Activated naive CD8-positive, alpha-beta T cell treated with anti-CD3 and anti-CD28 coated beads, Interleukin-2, amount 10 ng/mL, durations not matched to agents 7 days and 5 days (primary cell): ENCODE measurements at regions not wholly inside any gene's neighbourhood (a gene's known extent, or its start where the extent isn't known, plus 50 kb on each side); places are given as distances from the start of the nearest gene placed in this dataset.
"Not testable (repeated sequence)": the region's sequence is repeated elsewhere in the genome, so short reads cannot be mapped to it uniquely, and the experiment has no call there.

Experiments used
- ATAC-seq: fragments of 150-1000 bp; cut with Tn5 transposase; one replicate; pipeline ENCODE4 v1.10.0; 2021; ENCODE audit warnings: low read depth, moderate library complexity
- POLR2A ChIA-PET: fragments of 350-600 bp; sonication (Branson Sonifier 250); formaldehyde crosslinking; loops from one replicate; lab custom pipeline; 2021; ENCODE audit warnings: antibody characterized with exemption; lab: Charles Lee
- DNase-seq: peaks from one replicate; pipeline ENCODE4 v3.0.0; 2021
- H3K27ac Mint-ChIP-seq: one replicate; pipeline ENCODE4 v1.8.0; 2022; ENCODE audit warnings: mild to moderate bottlenecking, mixed read lengths
- H3K27me3 Mint-ChIP-seq: one replicate; pipeline ENCODE4 v1.8.0; 2022; ENCODE audit warnings: mild to moderate bottlenecking, moderate library complexity, mixed read lengths
- H3K36me3 Mint-ChIP-seq: one replicate; pipeline ENCODE4 v1.8.0; 2021; ENCODE audit warnings: mild to moderate bottlenecking, mixed read lengths
- H3K4me1 Mint-ChIP-seq: one replicate; pipeline ENCODE4 v1.8.0; 2021; ENCODE audit warnings: mixed read lengths
- H3K4me3 Mint-ChIP-seq: one replicate; pipeline ENCODE4 v1.8.0; 2022; ENCODE audit warnings: mild to moderate bottlenecking, moderate library complexity, mixed read lengths
- H3K9me3 Mint-ChIP-seq: one replicate; pipeline ENCODE4 v1.8.0; 2021; ENCODE audit warnings: mixed read lengths

DNA sequence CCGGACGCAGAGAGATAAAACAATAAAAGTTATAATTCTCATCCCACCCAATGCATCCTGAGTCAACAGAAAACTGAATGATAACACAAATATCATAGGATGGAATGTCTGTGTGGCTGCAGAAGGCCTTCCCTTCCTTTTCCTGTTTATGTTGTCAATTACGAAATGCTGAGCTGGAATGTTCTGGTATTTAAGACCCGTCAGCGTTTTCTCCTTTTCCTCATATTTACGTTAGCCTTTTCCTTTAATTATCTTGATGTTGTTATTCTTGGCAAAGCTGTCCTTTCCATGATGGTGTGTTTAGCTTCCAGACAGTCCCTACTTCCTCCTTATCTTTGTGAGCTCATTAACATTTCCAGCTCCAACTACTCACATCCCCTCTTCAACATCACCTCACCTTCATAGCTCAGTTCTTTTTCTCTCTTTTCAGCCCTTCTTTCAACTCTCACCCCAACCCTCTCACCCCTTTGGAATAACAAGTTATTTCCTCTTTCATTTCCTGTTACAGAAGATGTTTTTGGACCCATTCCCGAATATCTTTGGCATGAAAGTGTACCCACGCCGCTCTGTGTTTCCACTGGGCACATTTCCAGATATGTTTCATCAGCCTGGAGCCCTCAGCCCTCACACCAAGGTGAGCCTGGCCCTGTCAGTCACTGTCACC, 221.6 kb downstream of the NR2F1-AS1 start:
- POLR2A ChIA-PET = no interaction called here
- Mint-ChIP-seq H3K4me3 (no peak overlapping the region), H3K36me3 (no peaks in the 10 kb centered on the region), H3K27me3 (no peaks in the 10 kb centered on the region), H3K4me1 (no peaks in the 10 kb centered on the region), H3K9me3 (no peaks in the 10 kb centered on the region), H3K27ac (no peak overlapping the region)
- ATAC-seq = no peak
- DNase-seq = no peak

DNA sequence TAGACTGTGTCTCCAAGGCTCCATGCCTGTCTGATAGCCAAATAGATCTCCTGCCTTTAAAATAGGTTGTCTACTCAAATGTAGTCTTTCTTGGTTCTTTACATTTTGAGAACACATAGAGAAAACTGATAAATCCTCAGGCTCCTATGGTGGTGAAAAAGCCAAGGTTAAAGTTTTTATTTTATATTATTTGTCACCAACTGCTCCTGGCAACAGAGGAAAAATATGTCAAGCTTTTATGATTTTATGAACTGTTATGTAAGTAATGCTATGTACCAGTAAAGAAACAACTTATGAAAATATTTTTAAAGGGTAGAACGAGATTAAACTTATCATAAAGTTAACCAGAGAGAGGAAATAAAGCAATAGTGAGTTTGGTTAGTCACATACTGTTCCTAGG, 222.8 kb downstream of the NR2F1-AS1 start:
- ATAC-seq = no peak
- Mint-ChIP-seq H3K4me3 (no peak overlapping the region), H3K27ac (no peak overlapping the region), H3K36me3 (no peaks in the 10 kb centered on the region), H3K27me3 (no peaks in the 10 kb centered on the region), H3K4me1 (no peaks in the 10 kb centered on the region), H3K9me3 (no peaks in the 10 kb centered on the region)
- POLR2A ChIA-PET = no interaction called here
- no peak for DNase-seq

DNA sequence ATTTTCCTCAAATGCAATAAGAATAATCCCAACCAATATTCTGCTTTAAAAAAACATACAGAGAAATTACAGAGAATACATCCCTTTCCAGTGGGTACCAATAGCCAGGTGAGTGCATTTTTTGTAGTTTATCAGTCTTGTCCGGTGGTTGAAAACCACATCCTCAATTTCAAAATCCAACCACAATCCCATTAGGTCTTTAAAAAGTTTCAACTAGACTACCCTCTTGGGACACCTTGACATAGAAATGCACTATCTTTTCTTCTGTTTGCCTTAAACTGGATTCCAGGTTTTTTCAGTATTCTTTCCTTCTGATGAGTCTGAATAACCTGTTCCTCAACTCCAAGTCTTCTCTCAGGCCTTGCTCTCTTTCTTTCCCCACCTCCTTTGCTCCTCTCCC, 223.3 kb downstream of the NR2F1-AS1 start:
- POLR2A ChIA-PET = no interaction called here
- Mint-ChIP-seq H3K27me3 (no peaks in the 10 kb centered on the region), H3K4me3 (no peak overlapping the region), H3K27ac (no peak overlapping the region), H3K36me3 (no peaks in the 10 kb centered on the region), H3K9me3 (no peaks in the 10 kb centered on the region), H3K4me1 (no peaks in the 10 kb centered on the region)
- ATAC-seq (no peak), DNase-seq (no peak)

DNA sequence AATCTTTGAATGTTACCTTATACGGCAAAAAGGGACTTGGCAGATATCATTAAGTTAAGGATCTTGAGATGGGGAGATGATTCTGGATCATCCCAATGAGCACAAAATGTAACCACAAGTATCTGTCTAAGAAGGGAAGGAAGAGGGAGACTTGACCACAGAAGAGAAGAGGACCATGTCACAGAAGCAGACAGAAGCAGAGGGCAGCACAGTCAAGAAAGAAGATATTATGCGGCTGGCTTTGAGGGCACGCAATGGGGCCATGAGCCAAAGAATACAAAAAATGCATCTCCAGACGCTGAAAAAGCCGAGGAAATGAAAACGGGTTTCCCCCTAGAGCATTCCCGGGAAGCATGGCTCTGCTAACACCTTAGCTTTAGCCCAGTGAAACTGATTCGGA, 225.3 kb downstream of the NR2F1-AS1 start:
- no peak for DNase-seq
- POLR2A ChIA-PET = no interaction called here
- Mint-ChIP-seq H3K4me1 (no peaks in the 10 kb centered on the region), H3K4me3 (no peak overlapping the region), H3K9me3 (peaks cover 3% of the 10 kb centered on the region), H3K27ac (no peak overlapping the region), H3K36me3 (no peaks in the 10 kb centered on the region), H3K27me3 (no peaks in the 10 kb centered on the region)
- ATAC-seq = no peak

DNA sequence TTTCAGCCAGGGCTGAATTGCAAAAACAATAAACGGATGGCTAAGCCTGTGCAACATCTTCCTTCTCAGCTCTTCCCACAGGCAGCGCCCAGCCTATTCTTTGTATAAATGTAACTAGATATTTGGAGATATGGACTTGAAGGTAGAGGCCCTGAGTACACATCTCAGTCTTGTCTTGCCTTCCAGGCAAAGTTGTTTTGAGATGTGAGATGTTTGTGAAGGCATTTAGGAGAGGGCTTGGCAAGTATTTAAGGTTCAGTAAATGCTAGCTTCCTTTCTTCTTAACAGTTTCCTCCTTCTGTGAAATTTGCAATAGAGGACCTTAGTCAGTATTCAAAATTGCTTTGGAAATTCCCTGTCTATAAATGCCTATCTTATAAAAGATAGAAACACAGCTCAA, 228.8 kb downstream of the NR2F1-AS1 start:
- Mint-ChIP-seq H3K4me3 (no peak overlapping the region), H3K36me3 (no peaks in the 10 kb centered on the region), H3K9me3 (peaks cover 5% of the 10 kb centered on the region), H3K27me3 (no peaks in the 10 kb centered on the region), H3K27ac (no peak overlapping the region), H3K4me1 (no peaks in the 10 kb centered on the region)
- POLR2A ChIA-PET = no interaction called here
- DNase-seq = no peak
- no peak for ATAC-seq

DNA sequence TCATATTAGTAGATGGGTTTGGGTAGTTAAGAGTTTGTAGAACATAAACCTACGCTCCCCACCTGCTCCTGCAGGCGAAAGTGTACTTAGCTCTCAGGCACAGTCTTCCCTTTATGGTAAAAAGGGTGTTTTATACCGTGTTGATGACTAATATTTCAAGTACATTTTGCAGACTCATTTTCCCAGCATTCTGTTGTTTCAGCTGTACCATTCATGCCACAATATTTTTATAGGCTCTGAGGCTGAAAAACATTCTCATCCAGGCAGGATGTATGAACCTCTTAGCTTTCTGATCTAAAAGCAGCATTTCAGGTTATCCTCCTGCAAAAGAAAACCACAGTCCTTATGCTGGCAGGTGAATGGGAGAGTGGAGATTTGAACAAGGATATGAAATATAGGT, 231.4 kb downstream of the NR2F1-AS1 start:
- Mint-ChIP-seq H3K36me3 (no peaks in the 10 kb centered on the region), H3K9me3 (peaks cover 7% of the 10 kb centered on the region), H3K27ac (no peak overlapping the region), H3K27me3 (no peaks in the 10 kb centered on the region), H3K4me3 (no peak overlapping the region), H3K4me1 (no peaks in the 10 kb centered on the region)
- POLR2A ChIA-PET = no interaction called here
- DNase-seq = no peak
- no peak for ATAC-seq

DNA sequence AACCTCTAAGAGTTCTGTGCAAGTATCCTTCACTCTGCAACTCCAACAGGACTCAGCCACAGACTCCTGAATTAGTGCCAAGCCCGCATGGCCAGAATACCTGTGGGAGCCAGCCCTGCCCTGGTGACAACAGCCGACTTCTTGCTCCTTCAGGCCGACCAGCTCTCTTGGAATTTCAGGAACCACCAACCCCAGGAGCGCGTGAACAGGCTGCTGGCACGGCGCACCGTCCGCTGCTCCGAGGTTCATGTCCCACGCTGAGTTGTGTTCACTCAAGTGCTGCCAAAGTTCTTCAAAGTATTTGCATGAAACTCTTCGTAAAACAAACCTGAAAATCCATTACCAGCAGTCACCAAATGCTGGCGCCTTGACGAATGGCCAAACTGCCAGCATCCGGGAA, 232.8 kb downstream of the NR2F1-AS1 start:
- no peaks in the 10 kb centered on the region for H3K27me3 Mint-ChIP-seq
- H3K27ac Mint-ChIP-seq = no peak overlapping the region
- peaks cover 7% of the 10 kb centered on the region for H3K9me3 Mint-ChIP-seq
- POLR2A ChIA-PET = no interaction called here
- H3K36me3 Mint-ChIP-seq = no peaks in the 10 kb centered on the region
- no peaks in the 10 kb centered on the region for H3K4me1 Mint-ChIP-seq
- DNase-seq (no peak), ATAC-seq (no peak)
- H3K4me3 Mint-ChIP-seq = no peak overlapping the region

DNA sequence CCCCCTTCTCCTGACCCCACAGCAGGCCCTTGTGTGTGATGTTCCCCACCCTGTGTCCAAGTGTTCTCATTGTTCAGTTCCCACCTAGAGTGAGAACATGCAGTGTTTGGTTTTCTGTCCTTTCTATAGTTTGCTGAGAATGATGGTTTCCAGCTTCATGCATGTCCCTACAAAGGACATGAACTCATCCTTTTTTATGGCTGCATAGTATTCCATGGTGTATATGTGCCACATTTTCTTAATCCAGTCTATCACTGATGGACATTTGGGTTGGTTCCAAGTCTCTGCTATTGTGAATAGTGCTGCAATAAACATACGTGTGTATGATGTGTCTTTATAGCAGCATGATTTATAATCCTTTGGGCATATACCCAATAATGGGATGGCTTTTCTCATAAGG, 234.2 kb downstream of the NR2F1-AS1 start:
- POLR2A ChIA-PET = interaction anchor here (0.6 kb wide), 1 partner anchor 743 kb away, joined by 4 read pairs; no protein-coding TSS in a partner anchor
- H3K27ac Mint-ChIP-seq, H3K4me1 Mint-ChIP-seq, DNase-seq, H3K4me3 Mint-ChIP-seq, H3K27me3 Mint-ChIP-seq, ATAC-seq, H3K9me3 Mint-ChIP-seq, H3K36me3 Mint-ChIP-seq: not testable (repeated sequence)

DNA sequence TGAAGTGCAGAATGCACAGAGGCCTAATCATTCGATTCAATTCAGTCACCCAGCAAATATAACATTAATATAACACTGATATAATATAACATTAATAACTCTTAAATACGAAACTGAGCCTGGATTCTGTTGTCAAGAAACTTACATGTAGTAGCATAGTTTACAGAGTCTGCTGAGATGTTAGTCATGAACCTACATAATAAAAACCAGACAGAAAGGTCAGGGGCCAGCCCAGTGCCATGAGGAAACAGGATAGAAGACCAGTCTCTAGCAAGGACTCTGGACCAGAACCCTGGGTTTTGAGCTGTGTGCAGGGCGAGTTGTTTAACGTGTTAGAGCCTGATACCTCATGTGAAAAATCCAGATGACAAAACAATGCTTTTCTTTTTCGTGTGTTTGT, 234.7 kb downstream of the NR2F1-AS1 start:
- no peak overlapping the region for H3K4me3 Mint-ChIP-seq
- H3K36me3 Mint-ChIP-seq = no peaks in the 10 kb centered on the region
- H3K9me3 Mint-ChIP-seq = peaks cover 7% of the 10 kb centered on the region
- ATAC-seq (no peak), DNase-seq (no peak)
- no peak overlapping the region for H3K27ac Mint-ChIP-seq
- POLR2A ChIA-PET = interaction anchor here (0.6 kb wide), 1 partner anchor 743 kb away, joined by 4 read pairs; no protein-coding TSS in a partner anchor
- H3K4me1 Mint-ChIP-seq = no peaks in the 10 kb centered on the region
- H3K27me3 Mint-ChIP-seq = no peaks in the 10 kb centered on the region

DNA sequence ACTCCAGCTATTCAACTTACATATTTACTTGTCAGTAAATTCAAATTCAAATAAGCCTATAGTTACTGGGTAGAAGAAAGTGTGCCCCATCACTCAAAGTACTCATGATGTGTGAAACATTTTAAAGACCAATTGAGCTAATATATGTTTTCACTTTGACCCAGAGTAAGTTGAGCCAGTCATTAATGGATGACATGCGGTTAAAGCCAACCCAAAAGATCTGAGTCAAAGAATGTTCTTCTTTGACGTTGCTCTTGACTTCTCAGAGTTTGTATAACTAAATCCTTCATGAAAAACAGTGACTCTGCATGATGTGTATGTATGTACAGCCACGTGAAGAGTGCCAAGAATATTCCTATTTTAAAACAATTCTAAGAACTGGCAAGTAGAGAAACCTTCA, 237.4 kb downstream of the NR2F1-AS1 start:
- Mint-ChIP-seq H3K9me3 (peaks cover 7% of the 10 kb centered on the region), H3K27ac (no peak overlapping the region), H3K36me3 (no peaks in the 10 kb centered on the region), H3K4me3 (no peak overlapping the region), H3K27me3 (no peaks in the 10 kb centered on the region), H3K4me1 (no peaks in the 10 kb centered on the region)
- no peak for ATAC-seq
- POLR2A ChIA-PET = no interaction called here
- DNase-seq = no peak

DNA sequence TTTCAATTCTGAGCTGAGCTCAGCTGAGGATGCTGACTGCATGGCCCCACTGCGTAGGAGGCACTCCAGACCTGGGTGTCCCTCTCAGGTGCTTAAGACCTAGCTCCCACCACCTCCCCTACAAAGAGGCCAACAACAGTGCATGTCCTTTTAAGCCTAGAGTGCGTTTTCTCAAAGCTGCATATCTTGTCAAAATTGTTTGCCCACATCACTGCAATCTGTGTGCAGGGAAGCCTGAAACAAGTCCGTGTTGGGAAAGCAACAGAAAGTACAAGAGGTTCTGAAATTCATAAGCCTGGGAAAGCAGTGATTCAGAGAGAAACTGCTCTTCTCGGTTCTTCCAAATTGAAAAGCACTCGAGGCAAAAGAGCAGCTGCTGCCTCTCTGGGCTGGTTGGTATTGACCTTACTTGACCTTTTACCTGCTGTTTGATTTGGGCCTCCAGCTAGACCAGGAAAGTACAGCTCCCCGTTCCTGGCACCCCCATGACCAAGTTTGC, 238.4 kb downstream of the NR2F1-AS1 start:
- Mint-ChIP-seq H3K27ac (no peak overlapping the region), H3K36me3 (no peaks in the 10 kb centered on the region), H3K4me1 (no peaks in the 10 kb centered on the region), H3K9me3 (peaks cover 5% of the 10 kb centered on the region), H3K27me3 (no peaks in the 10 kb centered on the region), H3K4me3 (no peak overlapping the region)
- DNase-seq (no peak), ATAC-seq (no peak)
- POLR2A ChIA-PET = no interaction called here

DNA sequence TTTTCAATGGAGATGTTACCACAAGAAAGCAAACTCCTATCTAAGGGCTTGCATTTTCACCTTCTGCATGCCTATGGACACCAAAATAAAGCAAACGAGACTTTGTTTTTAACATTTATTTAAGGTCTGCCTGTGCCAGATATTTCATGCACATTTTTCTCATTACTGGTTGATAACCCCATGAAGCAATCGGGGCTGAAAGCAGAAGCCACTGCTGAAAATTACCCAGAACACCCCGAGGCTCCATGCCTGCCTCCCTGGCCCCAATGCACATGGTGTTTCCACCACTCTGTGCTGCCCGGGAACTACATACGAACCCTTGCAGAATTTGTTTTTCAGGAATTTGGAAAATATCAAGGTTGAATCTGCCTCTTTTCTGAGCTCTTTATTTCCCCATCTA, 240.1 kb downstream of the NR2F1-AS1 start:
- H3K4me1 Mint-ChIP-seq = no peaks in the 10 kb centered on the region
- ATAC-seq = no peak
- no peak overlapping the region for H3K4me3 Mint-ChIP-seq

DNA sequence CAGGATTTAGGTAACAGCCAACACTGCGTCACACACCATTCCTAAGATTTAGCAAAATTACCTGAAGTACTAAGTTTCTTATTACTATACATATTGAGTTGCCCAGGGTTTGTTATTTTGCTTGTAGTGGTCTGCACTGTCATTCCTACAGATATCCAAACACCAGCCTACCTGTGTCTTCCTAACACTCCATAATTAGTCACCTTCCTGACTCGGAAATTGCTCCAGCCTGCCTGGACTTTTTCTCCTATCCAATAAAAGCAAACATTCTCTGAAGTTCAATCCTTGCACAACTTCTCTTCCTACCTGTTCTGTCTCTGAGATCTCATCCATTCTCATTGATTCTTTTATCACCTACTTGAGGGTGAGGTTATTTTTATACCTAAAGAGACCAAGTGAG, 243.9 kb downstream of the NR2F1-AS1 start:
- no peak for DNase-seq
- ATAC-seq = no peak
- H3K9me3 Mint-ChIP-seq = peaks cover 3% of the 10 kb centered on the region
- no peak overlapping the region for H3K4me3 Mint-ChIP-seq
- no peak overlapping the region for H3K27ac Mint-ChIP-seq
- no peaks in the 10 kb centered on the region for H3K4me1 Mint-ChIP-seq
- no peaks in the 10 kb centered on the region for H3K27me3 Mint-ChIP-seq
- POLR2A ChIA-PET = no interaction called here
- H3K36me3 Mint-ChIP-seq = no peaks in the 10 kb centered on the region

More for the DNA sequence above, 240.1 kb downstream of the NR2F1-AS1 start:
- no peak overlapping the region for H3K27ac Mint-ChIP-seq
- no peak for DNase-seq
- H3K9me3 Mint-ChIP-seq = peaks cover 3% of the 10 kb centered on the region
- no peaks in the 10 kb centered on the region for H3K36me3 Mint-ChIP-seq
- H3K27me3 Mint-ChIP-seq = no peaks in the 10 kb centered on the region
- POLR2A ChIA-PET = no interaction called here

DNA sequence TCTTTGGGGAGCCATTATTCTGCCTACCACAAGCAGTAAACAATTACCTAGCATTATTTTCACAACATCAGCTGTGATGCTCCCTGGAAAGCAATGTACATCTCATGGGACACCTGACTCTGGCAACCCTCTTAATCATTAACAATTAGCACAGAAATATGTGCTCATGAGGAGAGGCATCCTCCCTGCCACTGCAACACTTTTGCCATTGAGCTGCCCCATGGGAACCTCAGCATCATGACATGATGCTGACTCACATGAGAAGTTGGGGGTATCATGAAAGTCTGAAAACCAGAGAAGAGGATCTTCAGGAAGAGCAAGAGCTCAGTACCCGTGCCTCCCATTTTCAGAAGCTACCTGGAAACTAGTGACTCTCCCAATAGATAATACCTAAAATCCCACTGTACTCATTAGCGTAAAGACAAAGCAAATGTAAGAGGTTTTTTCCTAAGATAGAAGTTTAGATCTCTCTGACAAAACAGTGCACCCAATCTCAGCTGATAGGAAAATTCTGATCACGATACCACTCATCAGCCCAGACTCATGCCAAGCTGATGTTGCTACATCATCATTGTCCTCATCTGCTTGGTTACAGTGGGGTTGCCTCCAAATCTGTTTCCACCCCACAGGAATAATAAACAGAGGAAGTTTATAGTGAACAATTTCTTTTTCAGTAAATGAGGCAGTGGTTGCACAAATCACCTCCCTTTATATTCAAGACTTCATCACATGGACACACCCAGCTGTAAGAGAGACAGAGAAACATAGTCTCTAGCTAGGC, 244.5 kb downstream of the NR2F1-AS1 start:
- H3K27ac Mint-ChIP-seq = no peak overlapping the region
- no peaks in the 10 kb centered on the region for H3K36me3 Mint-ChIP-seq
- no peak overlapping the region for H3K4me3 Mint-ChIP-seq
- H3K4me1 Mint-ChIP-seq = no peaks in the 10 kb centered on the region
- POLR2A ChIA-PET = no interaction called here
- H3K27me3 Mint-ChIP-seq = no peaks in the 10 kb centered on the region
- DNase-seq (no peak), ATAC-seq (no peak)
- peaks cover 3% of the 10 kb centered on the region for H3K9me3 Mint-ChIP-seq
